ENCODE measurements at regions not wholly inside any gene's neighbourhood (a gene's known extent, or its start where the extent isn't known, plus 50 kb on each side); places are given as distances from the start of the nearest gene placed in this dataset.

GRCh38 chr5:142434322-142434612 is 109.4 kb upstream of the SPRY4 start:
- no peaks in the 10 kb centered on the region for H3K9me3 ChIP-seq (ENCODE audit: low read length)
- H3K9ac ChIP-seq (ENCODE audit: insufficient read depth, low read depth, low read length): no peak overlapping the region
- in situ Hi-C loops (cut with HindIII; ENCODE audit: extremely low pct_ligation_motif_present, low pct_unique_long_range_greater_than_20kb): no loop called here
- ATAC-seq (no peak), FAIRE-seq (no peak), DNase-seq (ENCODE audit: low spot score) (no peak)
- H3K4me1 ChIP-seq (ENCODE audit: insufficient read depth, low read length): peaks cover 46% of the 10 kb centered on the region
- TF ChIP-seq ZNF180 (CRISPR knock-in tag; IDR thresholded peaks at IDR 0.05; ENCODE audit: borderline replicate concordance, low read depth) (peak; percentile 97; the same call in 1 of the 2 replicates), ZNF468 (CRISPR knock-in tag; IDR thresholded peaks at IDR 0.05) (no peak), MTF1 (CRISPR knock-in tag; IDR thresholded peaks at IDR 0.05) (no peak), KLF12 (CRISPR knock-in tag; IDR thresholded peaks at IDR 0.05; ENCODE audit: borderline replicate concordance) (no peak), ZNF598 (CRISPR knock-in tag; IDR thresholded peaks at IDR 0.05; ENCODE audit: borderline replicate concordance) (no peak), RFXANK (CRISPR knock-in tag; IDR thresholded peaks at IDR 0.05) (no peak), ZFP36L1 (CRISPR knock-in tag; IDR thresholded peaks at IDR 0.05) (no peak)
- TF ChIP-seq, protein P1, sequence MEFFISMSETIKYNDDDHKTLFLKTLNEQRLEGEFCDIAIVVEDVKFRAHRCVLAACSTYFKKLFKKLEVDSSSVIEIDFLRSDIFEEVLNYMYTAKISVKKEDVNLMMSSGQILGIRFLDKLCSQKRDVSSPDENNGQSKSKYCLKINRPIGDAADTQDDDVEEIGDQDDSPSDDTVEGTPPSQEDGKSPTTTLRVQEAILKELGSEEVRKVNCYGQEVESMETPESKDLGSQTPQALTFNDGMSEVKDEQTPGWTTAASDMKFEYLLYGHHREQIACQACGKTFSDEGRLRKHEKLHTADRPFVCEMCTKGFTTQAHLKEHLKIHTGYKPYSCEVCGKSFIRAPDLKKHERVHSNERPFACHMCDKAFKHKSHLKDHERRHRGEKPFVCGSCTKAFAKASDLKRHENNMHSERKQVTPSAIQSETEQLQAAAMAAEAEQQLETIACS (CRISPR knock-in tag; IDR thresholded peaks at IDR 0.05): no peak
- no peak overlapping the region for H2AFZ ChIP-seq (ENCODE audit: low read length)
- no TSS peak for BruUV-seq (replicated peaks)
- intact Hi-C loops (cut with micrococcal nuclease; ENCODE audit: unreplicated experiment): no loop called here
- no peaks in the 10 kb centered on the region for H3K36me3 ChIP-seq (replicated peaks in 1 of 2; ENCODE audit: control insufficient read depth in 1 of 2, insufficient read depth in 2 of 2, low read length in 2 of 2)
- H3K4me3 ChIP-seq (replicated peaks in 1 of 3; ENCODE audit: insufficient read depth in 1 of 3, low read depth in 2 of 3, low read length in 3 of 3): no peak overlapping the region
- H4K20me1 ChIP-seq (ENCODE audit: insufficient read depth, low read length): no peaks in the 10 kb centered on the region
- H3K27me3 ChIP-seq (ENCODE audit: control insufficient read depth in 1 of 2, insufficient read depth in 2 of 2, low read length in 2 of 2): no peaks in the 10 kb centered on the region
- no peak overlapping the region for H3K27ac ChIP-seq (ENCODE audit: extremely low read length, insufficient read depth, low read length)
- POLR2A ChIA-PET: no interaction called here
- CTCF ChIA-PET (ENCODE audit: low intra/inter-chr PET ratio, low total read pairs): no interaction called here
- WGBS (ENCODE audit: low lambda C conversion rate): 94% methylated on average over 2 of the region's 2 CpGs
- H3K4me2 ChIP-seq (ENCODE audit: low read depth, low read length): 0 out of 2 replicates have a peak overlapping the region, but pooled peaks have one; percentile 34
- H3K79me2 ChIP-seq (ENCODE audit: insufficient read depth, low read length): no peaks in the 10 kb centered on the region
